NT2/D1 (cell line): ENCODE measurements at regions not wholly inside any gene's neighbourhood (a gene's known extent, or its start where the extent isn't known, plus 50 kb on each side); places are given as distances from the start of the nearest gene placed in this dataset.
A peak's percentile ranks its signal among the peaks of the same experiment; 100 is the strongest.
"Not testable (repeated sequence)": the region's sequence is repeated elsewhere in the genome, so short reads cannot be mapped to it uniquely, and the experiment has no call there.

Experiments used
- DNase-seq: peaks from one replicate; pipeline ENCODE4 v3.0.0-alpha.2; 2011; ENCODE audit warnings: low read depth, low spot score
- H3K27me3 ChIP-seq: 2 replicates; pipeline ENCODE4 v1.6.0; 2011; ENCODE audit warnings: mild to moderate bottlenecking; ENCODE audit not compliant: insufficient read length, insufficient read depth
- H3K36me3 ChIP-seq: 2 replicates; pipeline ENCODE4 v1.6.1; 2011; ENCODE audit warnings: mild to moderate bottlenecking, low read length, mixed read lengths; ENCODE audit not compliant: insufficient read depth, insufficient read length
- H3K4me1 ChIP-seq: 2 replicates; pipeline ENCODE4 v1.5.1; 2011; ENCODE audit not compliant: insufficient read depth, insufficient read length
- H3K4me3 ChIP-seq: 2 replicates; pipeline ENCODE4 v1.5.1; 2011; ENCODE audit warnings: low read depth; ENCODE audit not compliant: insufficient read length
- H3K9ac ChIP-seq: 2 replicates; pipeline ENCODE4 v1.6.0; 2011; ENCODE audit warnings: low read depth; ENCODE audit not compliant: insufficient read length
- H3K9me3 ChIP-seq: 2 replicates; pipeline ENCODE4 v1.5.1; 2011; ENCODE audit warnings: mild to moderate bottlenecking, low read length; ENCODE audit not compliant: insufficient read depth
- SUZ12 ChIP-seq: IDR thresholded peaks from 2 replicates; pipeline ENCODE4 v1.6.1; 2011; ENCODE audit not compliant: insufficient read length, insufficient read depth; ENCODE audit errors: extremely low read depth
- YY1 ChIP-seq: IDR thresholded peaks from 2 replicates; pipeline ENCODE4 v1.6.1; 2011; ENCODE audit not compliant: insufficient read length, insufficient read depth
- ZNF274 ChIP-seq: IDR thresholded peaks from 2 replicates; pipeline ENCODE4 v1.6.1; 2011; ENCODE audit warnings: mild to moderate bottlenecking, low read depth, low read length

GRCh38 chr1:189726806-189727205, 750.9 kb downstream of the BRINP3 start:
- H3K9ac ChIP-seq = no peak overlapping the region
- no peaks in the 10 kb centered on the region for H3K36me3 ChIP-seq
- H3K27me3 ChIP-seq = no peaks in the 10 kb centered on the region
- H3K9me3 ChIP-seq = no peaks in the 10 kb centered on the region
- TF ChIP-seq YY1 (no peak), SUZ12 (no peak), ZNF274 (no peak)
- no peak overlapping the region for H3K4me3 ChIP-seq
- no peaks in the 10 kb centered on the region for H3K4me1 ChIP-seq
- no peak for DNase-seq

- H3K4me3 ChIP-seq = no peak overlapping the region
- no peak overlapping the region for H3K9ac ChIP-seq
- no peaks in the 10 kb centered on the region for H3K27me3 ChIP-seq
- peaks cover 19% of the 10 kb centered on the region for H3K9me3 ChIP-seq
- no peaks in the 10 kb centered on the region for H3K4me1 ChIP-seq
- TF ChIP-seq ZNF274 (no peak), YY1 (no peak), SUZ12 (no peak)
- DNase-seq = no peak
- no peaks in the 10 kb centered on the region for H3K36me3 ChIP-seq
Measured at GRCh38 chr1:189751311-189751710, 726.4 kb downstream of the BRINP3 start.

- Histone ChIP-seq H3K9me3 (peaks cover 19% of the 10 kb centered on the region), H3K9ac (no peak overlapping the region)
- TF ChIP-seq ZNF274 (no peak), SUZ12 (no peak), YY1 (no peak)
Measured at GRCh38 chr1:189752461-189752995, 725.1 kb downstream of the BRINP3 start.

GRCh38 chr1:189755100-189755499, 722.6 kb downstream of the BRINP3 start:
- H3K9ac ChIP-seq, H3K4me3 ChIP-seq, H3K4me1 ChIP-seq, H3K36me3 ChIP-seq, DNase-seq, H3K27me3 ChIP-seq: not testable (repeated sequence)
- peaks cover 19% of the 10 kb centered on the region for H3K9me3 ChIP-seq

More at GRCh38 chr1:189752461-189752995, 725.1 kb downstream of the BRINP3 start:
- Histone ChIP-seq H3K36me3 (no peaks in the 10 kb centered on the region), H3K4me1 (no peaks in the 10 kb centered on the region), H3K27me3 (no peaks in the 10 kb centered on the region), H3K4me3 (no peak overlapping the region)
- no peak for DNase-seq

GRCh38 chr1:189764391-189765320, 713.0 kb downstream of the BRINP3 start:
- DNase-seq = peak; percentile 22
- Histone ChIP-seq H3K27me3 (no peaks in the 10 kb centered on the region), H3K9ac (no peak overlapping the region), H3K4me3 (no peak overlapping the region), H3K9me3 (no peaks in the 10 kb centered on the region), H3K4me1 (no peaks in the 10 kb centered on the region), H3K36me3 (no peaks in the 10 kb centered on the region)
- no peak for TF ChIP-seq YY1
- TF ChIP-seq SUZ12 = no peak
- TF ChIP-seq ZNF274 = no peak

GRCh38 chr1:189769448-189769847, 708.2 kb downstream of the BRINP3 start:
- TF ChIP-seq SUZ12 = no peak
- TF ChIP-seq ZNF274 = no peak
- TF ChIP-seq YY1 = no peak
- H3K4me1 ChIP-seq = no peaks in the 10 kb centered on the region
- no peaks in the 10 kb centered on the region for H3K9me3 ChIP-seq
- H3K36me3 ChIP-seq = no peaks in the 10 kb centered on the region
- no peaks in the 10 kb centered on the region for H3K27me3 ChIP-seq
- H3K9ac ChIP-seq = no peak overlapping the region
- no peak overlapping the region for H3K4me3 ChIP-seq
- DNase-seq = no peak

GRCh38 chr1:189774721-189775287, 702.9 kb downstream of the BRINP3 start:
- Histone ChIP-seq H3K4me3 (no peak overlapping the region), H3K27me3 (no peaks in the 10 kb centered on the region), H3K9me3 (no peaks in the 10 kb centered on the region), H3K4me1 (no peaks in the 10 kb centered on the region), H3K36me3 (no peaks in the 10 kb centered on the region), H3K9ac (no peak overlapping the region)
- no peak for DNase-seq
- no peak for TF ChIP-seq ZNF274
- no peak for TF ChIP-seq SUZ12
- TF ChIP-seq YY1 = no peak
